HCT116 (cell line): ENCODE measurements at regions not wholly inside any gene's neighbourhood (a gene's known extent, or its start where the extent isn't known, plus 50 kb on each side); places are given as distances from the start of the nearest gene placed in this dataset.

ENCODE experiments used
- ATAC-seq: fragments of 200-7000 bp; cut with Tn5 transposase; 2 replicates; pipeline ENCODE4 v1.9.1; 2020; ENCODE audit warnings: mild to moderate bottlenecking, moderate library complexity
- BruUV-seq: library from RNA; stranded (reverse); fragments of 400-500 nt; replicated peaks from 2 replicates; lab custom pipeline; 2021; lab: Mats Ljungman, UMichigan
- CTCF ChIA-PET: fragments of 300-600 bp; sonication (Branson Sonifier 250); formaldehyde crosslinking; loops from one replicate; lab custom pipeline; 2021; ENCODE audit warnings: antibody characterized with exemption; lab: Charles Lee
- POLR2A ChIA-PET: fragments of 300-600, 350-600 bp; sonication (Branson Sonifier 250); formaldehyde crosslinking; loops from one replicate; lab custom pipeline; 2021; ENCODE audit warnings: antibody characterized with exemption; lab: Charles Lee
- RAD21 ChIA-PET, 2 experiments: fragments of 300-600 bp; sonication (Branson Sonifier 250); formaldehyde crosslinking; loops; one replicate each; lab custom pipeline; 2023; ENCODE audit warnings: low total read pairs in 2 of 2; ENCODE audit not compliant: uncharacterized antibody in 2 of 2, unreplicated experiment in 2 of 2, low non-redundant PET in 1 of 2; lab: Charles Lee
- DNase-seq: peaks from one replicate; pipeline ENCODE4 v3.0.0-alpha.2; 2010; ENCODE audit warnings: low read depth, low spot score
- H2AFZ ChIP-seq: fragments of 200-600 bp; shearing (Covaris generic), sonication (generic); 2 replicates; pipeline ENCODE4 v1.6.1; 2017; ENCODE audit warnings: low read depth, mixed run types, mixed read lengths, antibody characterized with exemption, low read length; ENCODE audit not compliant: poor library complexity, severe bottlenecking
- H3K27ac ChIP-seq: 2 replicates; pipeline ENCODE4 v1.5.1; 2012; ENCODE audit warnings: low read depth, low read length
- H3K27me3 ChIP-seq: fragments of 200-600 bp; sonication (generic); 2 replicates; pipeline ENCODE4 v1.6.1; 2016; ENCODE audit warnings: mixed run types, low read length, mixed read lengths; ENCODE audit not compliant: insufficient read depth
- H3K36me3 ChIP-seq, 2 experiments: fragments of 200-500 bp in 1 of 2; fragments of 200-600 bp in 1 of 2; sonication (Bioruptor generic) in 1 of 2; sonication (generic) in 1 of 2; 2 replicates each; pipeline versions ENCODE4 v1.5.1 to v1.6.1; 2014 to 2016; ENCODE audit warnings: low read length in 2 of 2, inconsistent platforms in 1 of 2, mixed read lengths in 1 of 2, mixed run types in 1 of 2; ENCODE audit not compliant: insufficient read depth in 2 of 2, control insufficient read depth in 1 of 2
- H3K4me1 ChIP-seq, 2 experiments: fragments of 200-600 bp in 1 of 2; sonication (generic) in 1 of 2; 2 replicates each; pipeline versions ENCODE4 v1.5.1 to v1.6.1; 2012 to 2017; ENCODE audit warnings: low read length in 2 of 2, inconsistent platforms in 1 of 2, mild to moderate bottlenecking in 1 of 2, mixed read lengths in 1 of 2, mixed run types in 1 of 2, moderate library complexity in 1 of 2; ENCODE audit not compliant: insufficient read depth in 2 of 2, control insufficient read depth in 1 of 2
- H3K4me2 ChIP-seq: fragments of 200-600 bp; sonication (generic); 2 replicates; pipeline ENCODE4 v1.6.1; 2017; ENCODE audit warnings: mixed run types, low read length, mixed read lengths
- H3K4me3 ChIP-seq, 2 experiments: fragments of 200-600 bp in 1 of 2; sonication (generic) in 1 of 2; replicated peaks in 1 of 2; 2 replicates each; pipeline ENCODE4 v1.5.1; 2011 to 2016; ENCODE audit warnings: low read length in 2 of 2, control low read depth in 1 of 2, low read depth in 1 of 2, mild to moderate bottlenecking in 1 of 2, mixed read lengths in 1 of 2, mixed run types in 1 of 2
- H3K79me2 ChIP-seq: fragments of 200-600 bp; sonication (generic); 2 replicates; pipeline ENCODE4 v1.6.1; 2017; ENCODE audit warnings: mild to moderate bottlenecking, mixed run types, low read length, moderate library complexity, mixed read lengths; ENCODE audit not compliant: insufficient read depth
- H3K9ac ChIP-seq: fragments of 200-600 bp; sonication (generic); 2 replicates; pipeline ENCODE4 v1.6.1; 2016; ENCODE audit warnings: low read length, mixed read lengths
- H3K9me2 ChIP-seq: fragments of 200-600 bp; sonication (generic), shearing (Covaris generic); 2 replicates; pipeline ENCODE4 v1.6.1; 2017; ENCODE audit warnings: mixed run types, mild to moderate bottlenecking, moderate library complexity; ENCODE audit not compliant: insufficient read depth
- H3K9me3 ChIP-seq, 2 experiments: fragments of 200-500 bp in 1 of 2; fragments of 200-600 bp in 1 of 2; sonication (Bioruptor generic) in 1 of 2; sonication (generic) in 1 of 2; 2 replicates each; pipeline ENCODE4 v1.6.1; 2014 to 2017; ENCODE audit warnings: low read length in 2 of 2, mixed read lengths in 2 of 2, inconsistent platforms in 1 of 2, low read depth in 1 of 2, mild to moderate bottlenecking in 1 of 2, mixed run types in 1 of 2, moderate library complexity in 1 of 2; ENCODE audit not compliant: control insufficient read depth in 1 of 2, insufficient read depth in 1 of 2
- H4K20me1 ChIP-seq: fragments of 200-600 bp; sonication (generic), shearing (Covaris generic); 2 replicates; pipeline ENCODE4 v1.6.1; 2017; ENCODE audit warnings: mixed run types, mild to moderate bottlenecking, moderate library complexity; ENCODE audit not compliant: insufficient read depth
- CBX3 ChIP-seq: IDR thresholded peaks from 2 replicates; pipeline ENCODE4 v1.6.1; 2012; ENCODE audit warnings: low read depth
- CEBPB ChIP-seq: IDR thresholded peaks from 2 replicates; pipeline ENCODE4 v1.6.1; 2012; ENCODE audit warnings: low read depth
- EGR1 ChIP-seq: IDR thresholded peaks from 2 replicates; pipeline ENCODE4 v1.6.1; 2012; ENCODE audit warnings: low read depth
- ELF1 ChIP-seq: IDR thresholded peaks from 2 replicates; pipeline ENCODE4 v1.6.1; 2012; ENCODE audit warnings: low read depth, borderline replicate concordance
- EZH2 ChIP-seq: fragments of 200-600 bp; sonication (generic); IDR thresholded peaks from 2 replicates; pipeline ENCODE4 v1.6.1; 2017; ENCODE audit warnings: antibody characterized with exemption, mixed run types
- EZH2phosphoT487 ChIP-seq: fragments of 200-600 bp; IDR thresholded peaks from 2 replicates; pipeline ENCODE4 v1.6.1; 2018; ENCODE audit warnings: antibody characterized with exemption, borderline replicate concordance
- FOSL1 ChIP-seq: IDR thresholded peaks from 2 replicates; pipeline ENCODE4 v1.6.1; 2012; ENCODE audit warnings: low read depth
- POLR2A ChIP-seq: IDR thresholded peaks from 2 replicates; pipeline ENCODE4 v1.7.0; 2011; ENCODE audit warnings: borderline replicate concordance; ENCODE audit not compliant: insufficient read depth, insufficient read length; ENCODE audit errors: extremely low read depth
- RAD21 ChIP-seq: IDR thresholded peaks from 2 replicates; pipeline ENCODE4 v1.6.1; 2012; ENCODE audit warnings: low read depth, mild to moderate bottlenecking
- SIN3A ChIP-seq: IDR thresholded peaks from 2 replicates; pipeline ENCODE4 v1.6.1; 2012; ENCODE audit warnings: low read depth
- TCF7L2 ChIP-seq: IDR thresholded peaks from 2 replicates; pipeline ENCODE4 v1.7.0; 2011; ENCODE audit warnings: borderline replicate concordance, inconsistent platforms; ENCODE audit not compliant: insufficient read depth, insufficient read length; ENCODE audit errors: extremely low read depth
- YY1 ChIP-seq: IDR thresholded peaks from 2 replicates; pipeline ENCODE4 v1.6.1; 2011; ENCODE audit warnings: low read length, low read depth, moderate library complexity, mild to moderate bottlenecking; ENCODE audit not compliant: insufficient replicate concordance; ENCODE audit errors: extremely low read depth
- ZFX ChIP-seq: fragments of 450-650 bp; IDR thresholded peaks from 2 replicates; pipeline ENCODE4 v1.6.1; 2017
- ZNF274 ChIP-seq: fragments of 200-500 bp; sonication (Bioruptor generic); IDR thresholded peaks from 2 replicates; pipeline ENCODE4 v1.6.1; 2014; ENCODE audit warnings: mild to moderate bottlenecking, low read depth, low read length, inconsistent platforms
- intact Hi-C: fragments of 100-400 bp; cut with micrococcal nuclease; formaldehyde crosslinking; loops from 2 replicates; pipeline ENCODE4 v1.10.0; 2022
- TF ChIP-seq, protein P1 (sequence below): IDR thresholded peaks from 2 replicates; pipeline ENCODE4 v1.6.1; 2011; ENCODE audit warnings: mild to moderate bottlenecking, low read length, moderate library complexity; ENCODE audit not compliant: insufficient replicate concordance; ENCODE audit errors: extremely low read depth
- TF ChIP-seq, protein P2 (sequence below): IDR thresholded peaks from 2 replicates; pipeline ENCODE4 v1.6.1; 2012; ENCODE audit warnings: low read depth
- TF ChIP-seq, protein P3 (sequence below): IDR thresholded peaks from 2 replicates; pipeline ENCODE4 v1.6.1; 2012
- TF ChIP-seq, protein P4 (sequence below), 3 experiments: fragments of 200-600 bp in 1 of 3; sonication (generic) in 1 of 3; IDR thresholded peaks in 2 of 3; conservative IDR thresholded peaks in 1 of 3; 2 replicates each; pipeline ENCODE4 v1.5.1; 2012 to 2017; ENCODE audit warnings: low read depth in 2 of 3, low read length in 2 of 3, antibody characterized with exemption in 1 of 3, borderline replicate concordance in 1 of 3, control low read depth in 1 of 3, mild to moderate bottlenecking in 1 of 3, mixed read lengths in 1 of 3, mixed run types in 1 of 3, moderate library complexity in 1 of 3; ENCODE audit not compliant: insufficient read depth in 1 of 3
- TF ChIP-seq, protein P5 (sequence below): IDR thresholded peaks from 2 replicates; pipeline ENCODE4 v1.6.1; 2012

DNA sequence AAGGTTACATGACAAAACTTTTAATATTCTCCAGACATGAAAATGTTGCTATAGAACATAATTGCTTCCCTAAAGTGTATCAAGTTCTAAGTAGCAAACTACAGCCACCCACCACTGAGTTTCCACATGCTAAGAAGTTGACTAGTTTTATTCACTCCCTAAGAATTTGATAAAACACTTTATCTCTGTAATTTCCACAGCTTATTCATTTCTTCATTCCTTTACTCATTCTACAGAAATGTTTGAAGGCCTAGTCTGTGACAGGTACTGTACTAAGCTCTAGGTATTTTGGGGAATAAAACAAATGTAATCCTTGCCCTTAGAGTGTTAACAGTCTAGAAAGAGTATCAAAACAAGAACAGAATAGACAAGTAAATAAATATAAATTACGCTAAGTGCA is 101.8 kb upstream of the DIAPH3 start:
- Histone ChIP-seq H3K36me3 (no peaks in the 10 kb centered on the region), H3K9ac (no peak overlapping the region), H3K79me2 (no peaks in the 10 kb centered on the region), H3K4me3 (no peak overlapping the region), H3K9me3 (no peaks in the 10 kb centered on the region), H3K4me1 (no peaks in the 10 kb centered on the region), H3K4me2 (no peak overlapping the region), H3K27ac (no peak overlapping the region), H2AFZ (no peak overlapping the region), H3K9me2 (no peaks in the 10 kb centered on the region), H4K20me1 (no peaks in the 10 kb centered on the region), H3K27me3 (no peaks in the 10 kb centered on the region; the same call in 1 of the 2 replicates)
- RAD21 ChIA-PET = no interaction called here
- POLR2A ChIA-PET = no interaction called here
- no peak for TF ChIP-seq YY1
- no peak for TF ChIP-seq EGR1
- TF ChIP-seq TCF7L2 = no peak
- TF ChIP-seq, protein P1, sequence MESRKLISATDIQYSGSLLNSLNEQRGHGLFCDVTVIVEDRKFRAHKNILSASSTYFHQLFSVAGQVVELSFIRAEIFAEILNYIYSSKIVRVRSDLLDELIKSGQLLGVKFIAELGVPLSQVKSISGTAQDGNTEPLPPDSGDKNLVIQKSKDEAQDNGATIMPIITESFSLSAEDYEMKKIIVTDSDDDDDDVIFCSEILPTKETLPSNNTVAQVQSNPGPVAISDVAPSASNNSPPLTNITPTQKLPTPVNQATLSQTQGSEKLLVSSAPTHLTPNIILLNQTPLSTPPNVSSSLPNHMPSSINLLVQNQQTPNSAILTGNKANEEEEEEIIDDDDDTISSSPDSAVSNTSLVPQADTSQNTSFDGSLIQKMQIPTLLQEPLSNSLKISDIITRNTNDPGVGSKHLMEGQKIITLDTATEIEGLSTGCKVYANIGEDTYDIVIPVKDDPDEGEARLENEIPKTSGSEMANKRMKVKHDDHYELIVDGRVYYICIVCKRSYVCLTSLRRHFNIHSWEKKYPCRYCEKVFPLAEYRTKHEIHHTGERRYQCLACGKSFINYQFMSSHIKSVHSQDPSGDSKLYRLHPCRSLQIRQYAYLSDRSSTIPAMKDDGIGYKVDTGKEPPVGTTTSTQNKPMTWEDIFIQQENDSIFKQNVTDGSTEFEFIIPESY = no peak
- no peak for TF ChIP-seq ZNF274
- no peak for TF ChIP-seq EZH2
- TF ChIP-seq, protein P2, sequence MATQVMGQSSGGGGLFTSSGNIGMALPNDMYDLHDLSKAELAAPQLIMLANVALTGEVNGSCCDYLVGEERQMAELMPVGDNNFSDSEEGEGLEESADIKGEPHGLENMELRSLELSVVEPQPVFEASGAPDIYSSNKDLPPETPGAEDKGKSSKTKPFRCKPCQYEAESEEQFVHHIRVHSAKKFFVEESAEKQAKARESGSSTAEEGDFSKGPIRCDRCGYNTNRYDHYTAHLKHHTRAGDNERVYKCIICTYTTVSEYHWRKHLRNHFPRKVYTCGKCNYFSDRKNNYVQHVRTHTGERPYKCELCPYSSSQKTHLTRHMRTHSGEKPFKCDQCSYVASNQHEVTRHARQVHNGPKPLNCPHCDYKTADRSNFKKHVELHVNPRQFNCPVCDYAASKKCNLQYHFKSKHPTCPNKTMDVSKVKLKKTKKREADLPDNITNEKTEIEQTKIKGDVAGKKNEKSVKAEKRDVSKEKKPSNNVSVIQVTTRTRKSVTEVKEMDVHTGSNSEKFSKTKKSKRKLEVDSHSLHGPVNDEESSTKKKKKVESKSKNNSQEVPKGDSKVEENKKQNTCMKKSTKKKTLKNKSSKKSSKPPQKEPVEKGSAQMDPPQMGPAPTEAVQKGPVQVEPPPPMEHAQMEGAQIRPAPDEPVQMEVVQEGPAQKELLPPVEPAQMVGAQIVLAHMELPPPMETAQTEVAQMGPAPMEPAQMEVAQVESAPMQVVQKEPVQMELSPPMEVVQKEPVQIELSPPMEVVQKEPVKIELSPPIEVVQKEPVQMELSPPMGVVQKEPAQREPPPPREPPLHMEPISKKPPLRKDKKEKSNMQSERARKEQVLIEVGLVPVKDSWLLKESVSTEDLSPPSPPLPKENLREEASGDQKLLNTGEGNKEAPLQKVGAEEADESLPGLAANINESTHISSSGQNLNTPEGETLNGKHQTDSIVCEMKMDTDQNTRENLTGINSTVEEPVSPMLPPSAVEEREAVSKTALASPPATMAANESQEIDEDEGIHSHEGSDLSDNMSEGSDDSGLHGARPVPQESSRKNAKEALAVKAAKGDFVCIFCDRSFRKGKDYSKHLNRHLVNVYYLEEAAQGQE = no peak
- no peak for TF ChIP-seq EZH2phosphoT487
- TF ChIP-seq ZFX = no peak
- TF ChIP-seq FOSL1 = no peak
- TF ChIP-seq, protein P3, sequence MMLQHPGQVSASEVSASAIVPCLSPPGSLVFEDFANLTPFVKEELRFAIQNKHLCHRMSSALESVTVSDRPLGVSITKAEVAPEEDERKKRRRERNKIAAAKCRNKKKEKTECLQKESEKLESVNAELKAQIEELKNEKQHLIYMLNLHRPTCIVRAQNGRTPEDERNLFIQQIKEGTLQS = no peak
- TF ChIP-seq POLR2A = no peak
- TF ChIP-seq ELF1 = no peak
- no peak for TF ChIP-seq RAD21
- no peak for TF ChIP-seq SIN3A
- TF ChIP-seq CBX3 = no peak
- TF ChIP-seq, protein P4, sequence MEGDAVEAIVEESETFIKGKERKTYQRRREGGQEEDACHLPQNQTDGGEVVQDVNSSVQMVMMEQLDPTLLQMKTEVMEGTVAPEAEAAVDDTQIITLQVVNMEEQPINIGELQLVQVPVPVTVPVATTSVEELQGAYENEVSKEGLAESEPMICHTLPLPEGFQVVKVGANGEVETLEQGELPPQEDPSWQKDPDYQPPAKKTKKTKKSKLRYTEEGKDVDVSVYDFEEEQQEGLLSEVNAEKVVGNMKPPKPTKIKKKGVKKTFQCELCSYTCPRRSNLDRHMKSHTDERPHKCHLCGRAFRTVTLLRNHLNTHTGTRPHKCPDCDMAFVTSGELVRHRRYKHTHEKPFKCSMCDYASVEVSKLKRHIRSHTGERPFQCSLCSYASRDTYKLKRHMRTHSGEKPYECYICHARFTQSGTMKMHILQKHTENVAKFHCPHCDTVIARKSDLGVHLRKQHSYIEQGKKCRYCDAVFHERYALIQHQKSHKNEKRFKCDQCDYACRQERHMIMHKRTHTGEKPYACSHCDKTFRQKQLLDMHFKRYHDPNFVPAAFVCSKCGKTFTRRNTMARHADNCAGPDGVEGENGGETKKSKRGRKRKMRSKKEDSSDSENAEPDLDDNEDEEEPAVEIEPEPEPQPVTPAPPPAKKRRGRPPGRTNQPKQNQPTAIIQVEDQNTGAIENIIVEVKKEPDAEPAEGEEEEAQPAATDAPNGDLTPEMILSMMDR (IDR thresholded peaks at IDR 0.05 in 2 of 3, conservative IDR thresholded peaks at IDR 0.05 in 1 of 3; ENCODE audit: borderline replicate concordance in 1 of 3, insufficient read depth in 1 of 3, low read depth in 2 of 3, low read length in 2 of 3) = no peak
- TF ChIP-seq, protein P5, sequence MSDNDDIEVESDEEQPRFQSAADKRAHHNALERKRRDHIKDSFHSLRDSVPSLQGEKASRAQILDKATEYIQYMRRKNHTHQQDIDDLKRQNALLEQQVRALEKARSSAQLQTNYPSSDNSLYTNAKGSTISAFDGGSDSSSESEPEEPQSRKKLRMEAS = no peak
- TF ChIP-seq CEBPB = no peak
- CTCF ChIA-PET = no interaction called here
- DNase-seq (no peak), ATAC-seq (no peak)
- no TSS peak for BruUV-seq
- intact Hi-C loops = no loop called here
